GM12878 (cell line): ENCODE measurements at regions not wholly inside any gene's neighbourhood (a gene's known extent, or its start where the extent isn't known, plus 50 kb on each side); places are given as distances from the start of the nearest gene placed in this dataset.

Experiments
- ATAC-seq: fragments of 200-7000 bp; cut with Tn5 transposase; 3 replicates; pipeline ENCODE4 v1.9.1; 2020; ENCODE audit warnings: mild to moderate bottlenecking, moderate library complexity
- BruUV-seq: library from RNA; stranded (reverse); fragments of 400-500 nt; replicated peaks from 2 replicates; lab custom pipeline; 2021; lab: Mats Ljungman, UMichigan
- CTCF ChIA-PET: fragments of 300-600 bp; sonication (Branson Sonifier 250); formaldehyde crosslinking; extraction: SDS; loops from one replicate; lab custom pipeline; 2021; ENCODE audit warnings: inconsistent platforms; lab: Yijun Ruan, JAX
- POLR2A ChIA-PET: fragments of 350-600 bp; formaldehyde crosslinking; extraction: SDS; loops from one replicate; lab custom pipeline; 2021; ENCODE audit warnings: inconsistent platforms; lab: Charles Lee
- RAD21 ChIA-PET: fragments of 300-600 bp; sonication (Branson Sonifier 250); formaldehyde crosslinking; loops from one replicate; lab custom pipeline; 2023; ENCODE audit warnings: antibody characterized with exemption; ENCODE audit not compliant: unreplicated experiment; lab: Charles Lee
- SMC1A ChIA-PET: fragments of 300-600 bp; sonication (Branson Sonifier 250); formaldehyde crosslinking; loops from one replicate; lab custom pipeline; 2023; ENCODE audit not compliant: unreplicated experiment, uncharacterized antibody; lab: Charles Lee
- DNase-seq: peaks from one replicate; pipeline ENCODE4 v3.0.0-alpha.2; 2011; ENCODE audit warnings: low read depth, low spot score
- FAIRE-seq: peaks from 3 replicates; lab custom pipeline; 2011; peaks lifted over from hg19 to GRCh38; lab: Jason Lieb, UNC
- H2AFZ ChIP-seq: 2 replicates; pipeline ENCODE4 v1.6.0; 2011; ENCODE audit warnings: low read depth, low read length, control low read depth; ENCODE audit not compliant: control insufficient read depth
- H3K27ac ChIP-seq: 2 replicates; pipeline ENCODE4 v1.5.1; 2011; ENCODE audit warnings: control low read depth; ENCODE audit not compliant: control insufficient read depth, insufficient read depth
- H3K27me3 ChIP-seq, 2 experiments: replicated peaks in 1 of 2; 2 replicates each; pipeline versions ENCODE4 v1.6.0 to v1.6.1; 2011; ENCODE audit warnings: low read length in 1 of 2; ENCODE audit not compliant: control insufficient read depth in 2 of 2, insufficient read depth in 2 of 2
- H3K36me3 ChIP-seq, 2 experiments: 2 replicates each; pipeline ENCODE4 v1.5.1; 2011; ENCODE audit warnings: low read length in 1 of 2; ENCODE audit not compliant: control insufficient read depth in 2 of 2, insufficient read depth in 2 of 2
- H3K4me1 ChIP-seq: 2 replicates; pipeline ENCODE4 v1.6.1; 2011; ENCODE audit warnings: mild to moderate bottlenecking, low read length, moderate library complexity, mixed read lengths; ENCODE audit not compliant: control insufficient read depth, insufficient read depth
- H3K4me2 ChIP-seq: 2 replicates; pipeline ENCODE4 v1.6.0; 2011; ENCODE audit warnings: control low read depth; ENCODE audit not compliant: control insufficient read depth, insufficient read depth
- H3K4me3 ChIP-seq: fragments of 200-600 bp; sonication (generic); 2 replicates; pipeline ENCODE4 v1.5.1; 2016
- H3K79me2 ChIP-seq: 2 replicates; pipeline ENCODE4 v1.6.0; 2011; ENCODE audit warnings: low read length; ENCODE audit not compliant: control insufficient read depth, insufficient read depth
- H3K9ac ChIP-seq: 2 replicates; pipeline ENCODE4 v1.8.0; 2011; ENCODE audit warnings: low read length, control low read depth, mixed read lengths; ENCODE audit not compliant: control insufficient read depth, insufficient read depth
- H3K9me3 ChIP-seq: replicated peaks from 3 replicates; pipeline ENCODE4 v1.5.1; 2011; ENCODE audit warnings: mild to moderate bottlenecking, low read length; ENCODE audit not compliant: control insufficient read depth, insufficient read depth
- H4K20me1 ChIP-seq: 2 replicates; pipeline ENCODE4 v1.6.0; 2011; ENCODE audit not compliant: control insufficient read depth, insufficient read depth
- CBX3 ChIP-seq: fragments of 200-600 bp; sonication (generic); IDR thresholded peaks from 2 replicates; pipeline ENCODE4 v1.6.1; 2016; ENCODE audit warnings: low read depth, borderline replicate concordance
- CHD2 ChIP-seq: IDR thresholded peaks from 2 replicates; pipeline ENCODE4 v1.6.1; 2011; ENCODE audit warnings: low read depth, low read length, improper control_type of control experiment, borderline replicate concordance
- EP300 ChIP-seq, 2 experiments: fragments of 150-350 bp in 1 of 2; IDR thresholded peaks; 2 replicates each; pipeline ENCODE4 v1.6.1; 2011 to 2012; ENCODE audit warnings: low read depth in 2 of 2, low read length in 2 of 2, borderline replicate concordance in 1 of 2, improper control_type of control experiment in 1 of 2, inconsistent platforms in 1 of 2; ENCODE audit not compliant: control insufficient read depth in 1 of 2
- HCFC1 ChIP-seq: fragments of 150-350 bp; IDR thresholded peaks from 2 replicates; pipeline ENCODE4 v1.6.1; 2014; ENCODE audit warnings: low read length
- KDM1A ChIP-seq: fragments of 200-600 bp; sonication (generic); IDR thresholded peaks from 2 replicates; pipeline ENCODE4 v1.6.1; 2016; ENCODE audit warnings: borderline replicate concordance
- LARP7 ChIP-seq: fragments of 450-650 bp; IDR thresholded peaks from 2 replicates; pipeline ENCODE4 v1.6.1; 2017; ENCODE audit warnings: mild to moderate bottlenecking
- WGBS: methylation state at CpG from one replicate; pipeline ENCODE4 v1.1.6; 2016; ENCODE audit warnings: low lambda C conversion rate; ENCODE audit not compliant: insufficient replicate concordance, insufficient coverage; ENCODE audit errors: missing lambda C conversion rate; 5-methylcytosine and 5-hydroxymethylcytosine counted together
- in situ Hi-C: fragments of 300-500 bp; cut with MboI; formaldehyde crosslinking; loops from 9 replicates; pipeline ENCODE4 v1.14.3; 2018; ENCODE audit warnings: mixed read lengths
- intact Hi-C: fragments of 100-400 bp; cut with micrococcal nuclease; formaldehyde crosslinking; loops from one replicate; pipeline ENCODE4 v1.14.2; 2022; ENCODE audit not compliant: unreplicated experiment
- TF ChIP-seq, protein P1 (sequence below): fragments of 450-650 bp; IDR thresholded peaks from 2 replicates; pipeline ENCODE4 v1.6.1; 2016; ENCODE audit warnings: mild to moderate bottlenecking
- TF ChIP-seq, protein P2 (sequence below): IDR thresholded peaks from 2 replicates; pipeline ENCODE4 v1.6.1; 2011; ENCODE audit warnings: borderline replicate concordance, low read depth, mild to moderate bottlenecking, moderate library complexity, low read length; ENCODE audit not compliant: insufficient read depth, poor library complexity, severe bottlenecking

DNA sequence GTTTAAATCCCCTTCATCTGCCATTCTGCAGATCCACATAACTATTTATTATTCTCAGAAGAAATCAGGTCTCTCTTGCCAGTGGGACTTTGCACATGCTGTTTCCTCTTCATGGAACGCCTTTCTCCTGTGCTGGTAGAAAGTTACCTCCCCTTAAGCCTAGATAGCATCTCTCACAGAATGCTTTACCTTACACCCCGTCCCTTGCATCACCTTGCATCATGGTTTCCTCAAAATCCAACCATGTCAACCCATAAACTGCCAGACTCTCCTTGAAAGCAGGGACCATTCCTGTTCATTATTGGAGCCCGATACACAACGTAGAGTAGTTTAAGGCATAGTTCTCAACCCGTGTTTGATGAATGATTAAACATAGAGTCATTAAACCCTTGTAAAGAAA, 396.2 kb upstream of the F9 start:
- no peak for DNase-seq
- ATAC-seq = no peak
- Histone ChIP-seq H3K27me3 (no peaks in the 10 kb centered on the region), H3K27ac (no peak overlapping the region), H4K20me1 (no peaks in the 10 kb centered on the region), H3K4me3 (no peak overlapping the region), H3K79me2 (no peaks in the 10 kb centered on the region), H3K9ac (no peak overlapping the region), H3K4me2 (no peak overlapping the region), H3K9me3 (no peaks in the 10 kb centered on the region), H3K4me1 (no peaks in the 10 kb centered on the region), H2AFZ (no peak overlapping the region), H3K36me3 (no peaks in the 10 kb centered on the region)
- CTCF ChIA-PET = no interaction called here
- RAD21 ChIA-PET = no interaction called here
- POLR2A ChIA-PET = no interaction called here
- no TSS peak for BruUV-seq
- no peak for TF ChIP-seq CHD2
- no peak for TF ChIP-seq CBX3
- TF ChIP-seq HCFC1 = no peak
- TF ChIP-seq KDM1A = no peak
- TF ChIP-seq, protein P1, sequence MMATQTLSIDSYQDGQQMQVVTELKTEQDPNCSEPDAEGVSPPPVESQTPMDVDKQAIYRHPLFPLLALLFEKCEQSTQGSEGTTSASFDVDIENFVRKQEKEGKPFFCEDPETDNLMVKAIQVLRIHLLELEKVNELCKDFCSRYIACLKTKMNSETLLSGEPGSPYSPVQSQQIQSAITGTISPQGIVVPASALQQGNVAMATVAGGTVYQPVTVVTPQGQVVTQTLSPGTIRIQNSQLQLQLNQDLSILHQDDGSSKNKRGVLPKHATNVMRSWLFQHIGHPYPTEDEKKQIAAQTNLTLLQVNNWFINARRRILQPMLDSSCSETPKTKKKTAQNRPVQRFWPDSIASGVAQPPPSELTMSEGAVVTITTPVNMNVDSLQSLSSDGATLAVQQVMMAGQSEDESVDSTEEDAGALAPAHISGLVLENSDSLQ = no peak
- TF ChIP-seq, protein P2, sequence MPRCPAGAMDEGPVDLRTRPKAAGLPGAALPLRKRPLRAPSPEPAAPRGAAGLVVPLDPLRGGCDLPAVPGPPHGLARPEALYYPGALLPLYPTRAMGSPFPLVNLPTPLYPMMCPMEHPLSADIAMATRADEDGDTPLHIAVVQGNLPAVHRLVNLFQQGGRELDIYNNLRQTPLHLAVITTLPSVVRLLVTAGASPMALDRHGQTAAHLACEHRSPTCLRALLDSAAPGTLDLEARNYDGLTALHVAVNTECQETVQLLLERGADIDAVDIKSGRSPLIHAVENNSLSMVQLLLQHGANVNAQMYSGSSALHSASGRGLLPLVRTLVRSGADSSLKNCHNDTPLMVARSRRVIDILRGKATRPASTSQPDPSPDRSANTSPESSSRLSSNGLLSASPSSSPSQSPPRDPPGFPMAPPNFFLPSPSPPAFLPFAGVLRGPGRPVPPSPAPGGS = no peak
- no peak for TF ChIP-seq LARP7
- no peak for TF ChIP-seq EP300 (IDR thresholded peaks at IDR 0.05; ENCODE audit: borderline replicate concordance in 1 of 2, control insufficient read depth in 1 of 2, low read depth in 2 of 2, low read length in 2 of 2)
- intact Hi-C loops = loop anchor here (5.0 kb wide), 1 partner anchor 423 kb away; no protein-coding TSS in a partner anchor
- in situ Hi-C loops = loop anchor here (10.0 kb wide), 1 partner anchor 420 kb away; no protein-coding TSS in a partner anchor
- WGBS = 19% methylated on average over 5 of the region's 5 CpGs
- no peak for FAIRE-seq
- SMC1A ChIA-PET = no interaction called here
